Left kidney (tissue), 1 donor: ENCODE measurements at regions not wholly inside any gene's neighbourhood (a gene's known extent, or its start where the extent isn't known, plus 50 kb on each side); places are given as distances from the start of the nearest gene placed in this dataset.
"Not testable (repeated sequence)": the region's sequence is repeated elsewhere in the genome, so short reads cannot be mapped to it uniquely, and the experiment has no call there.

Experiments used
- DNase-seq: peaks from one replicate; pipeline ENCODE4 v3.0.0-alpha.2; 2013

- no peak for DNase-seq
These were observed 124.5 kb upstream of the NEIL3 start for GRCh38 chr4:177185151-177185550.

GRCh38 chr4:177185579-177185978 is 124.1 kb upstream of the NEIL3 start:
- DNase-seq, result no peak

GRCh38 chr4:177187371-177187770 is 122.3 kb upstream of the NEIL3 start:
- DNase-seq, result no peak

- DNase-seq, result no peak
These were observed 118.6 kb upstream of the NEIL3 start for GRCh38 chr4:177190995-177191580.

GRCh38 chr4:177191586-177191985 is 118.1 kb upstream of the NEIL3 start:
- DNase-seq, result no peak

- no peak for DNase-seq
These were observed 117.7 kb upstream of the NEIL3 start for GRCh38 chr4:177191991-177192390.

GRCh38 chr4:177193024-177193715 is 116.5 kb upstream of the NEIL3 start:
- DNase-seq, result not testable (repeated sequence)

GRCh38 chr4:177194906-177195305 is 114.8 kb upstream of the NEIL3 start:
- no peak for DNase-seq

GRCh38 chr4:177196615-177197014 is 113.1 kb upstream of the NEIL3 start:
- no peak for DNase-seq

GRCh38 chr4:177201614-177202013 is 108.1 kb upstream of the NEIL3 start:
- no peak for DNase-seq

GRCh38 chr4:177204126-177204525 is 105.5 kb upstream of the NEIL3 start:
- DNase-seq, result no peak

GRCh38 chr4:177214935-177215334 is 94.7 kb upstream of the NEIL3 start:
- DNase-seq, result no peak

- no peak for DNase-seq
These were observed 89.3 kb upstream of the NEIL3 start for GRCh38 chr4:177220376-177220775.

- DNase-seq, result no peak
These were observed 86.9 kb upstream of the NEIL3 start for GRCh38 chr4:177222781-177223180.

- DNase-seq, result no peak
These were observed 84.1 kb upstream of the NEIL3 start for GRCh38 chr4:177225605-177226004.

GRCh38 chr4:177227636-177228035 is 82.0 kb upstream of the NEIL3 start:
- no peak for DNase-seq

GRCh38 chr4:177228599-177228998 is 81.1 kb upstream of the NEIL3 start:
- no peak for DNase-seq

GRCh38 chr4:177229331-177229730 is 80.3 kb upstream of the NEIL3 start:
- no peak for DNase-seq

GRCh38 chr4:177232473-177232872 is 77.2 kb upstream of the NEIL3 start:
- no peak for DNase-seq

- DNase-seq, result no peak
These were observed 74.6 kb upstream of the NEIL3 start for GRCh38 chr4:177235026-177235425.

- no peak for DNase-seq
These were observed 72.8 kb upstream of the NEIL3 start for GRCh38 chr4:177236886-177237285.

GRCh38 chr4:177237291-177237690 is 72.4 kb upstream of the NEIL3 start:
- DNase-seq, result no peak

- DNase-seq, result no peak
These were observed 70.2 kb upstream of the NEIL3 start for GRCh38 chr4:177239477-177239876.

- no peak for DNase-seq
These were observed 69.8 kb upstream of the NEIL3 start for GRCh38 chr4:177239878-177240277.
